K562 (cell line): ENCODE measurements at regions not wholly inside any gene's neighbourhood (a gene's known extent, or its start where the extent isn't known, plus 50 kb on each side); places are given as distances from the start of the nearest gene placed in this dataset.
A peak's percentile ranks its signal among the peaks of the same experiment; 100 is the strongest.

Experiments used
- ATAC-seq: fragments of 200-7000 bp; cut with Tn5 transposase; 3 replicates; pipeline ENCODE4 v1.9.1; 2020; ENCODE audit warnings: moderate library complexity
- BruUV-seq: library from RNA; stranded (reverse); fragments of 400-500 nt; replicated peaks from 2 replicates; lab custom pipeline; 2021; lab: Mats Ljungman, UMichigan
- CTCF ChIA-PET: fragments of 300-600 bp; formaldehyde crosslinking; extraction: SDS; loops from one replicate; lab custom pipeline; 2021; ENCODE audit warnings: low intra/inter-chr PET ratio; lab: Yijun Ruan, JAX
- POLR2A ChIA-PET: fragments of 300-600, 350-650 bp; sonication (Branson Sonifier 250); formaldehyde crosslinking; extraction: SDS; loops from one replicate; lab custom pipeline; 2021; ENCODE audit warnings: antibody characterized with exemption, inconsistent platforms; lab: Yijun Ruan, JAX
- DNase-seq, 4 experiments: peaks; one replicate each; pipeline versions ENCODE4 v3.0.0 to v3.0.0-alpha.2; 2011 to 2018; ENCODE audit warnings: low spot score in 3 of 4, mixed read lengths in 3 of 4; ENCODE audit errors: extremely low read depth in 1 of 4
- FAIRE-seq: peaks from 2 replicates; lab custom pipeline; 2011; peaks lifted over from hg19 to GRCh38; lab: Jason Lieb, UNC
- H2AFZ ChIP-seq: 2 replicates; pipeline ENCODE4 v1.6.0; 2011; ENCODE audit warnings: low read depth, low read length, control low read depth, inconsistent platforms
- H3K27ac ChIP-seq: fragments of 200-600 bp; 3 replicates; pipeline ENCODE4 v1.8.0; 2011; ENCODE audit warnings: low read depth, mild to moderate bottlenecking, control low read depth, inconsistent platforms, low read length, moderate library complexity, mixed read lengths; ENCODE audit errors: extremely low read depth
- H3K27me3 ChIP-seq, 2 experiments: fragments of 300-600 bp in 1 of 2; 2 replicates in 1 of 2; 3 replicates in 1 of 2; pipeline versions ENCODE4 v1.6.0 to v1.8.0; 2011; ENCODE audit warnings: inconsistent platforms in 2 of 2, low read length in 2 of 2, mild to moderate bottlenecking in 1 of 2, mixed read lengths in 1 of 2, moderate library complexity in 1 of 2; ENCODE audit not compliant: control insufficient read depth in 2 of 2, insufficient read depth in 2 of 2
- H3K36me3 ChIP-seq: fragments of 300-600 bp; 3 replicates; pipeline ENCODE4 v1.8.0; 2011; ENCODE audit warnings: mild to moderate bottlenecking, low read length, inconsistent platforms; ENCODE audit not compliant: control insufficient read depth, insufficient read depth
- H3K4me1 ChIP-seq, 2 experiments: fragments of 200-600 bp in 1 of 2; replicated peaks in 1 of 2; 2 replicates in 1 of 2; 3 replicates in 1 of 2; pipeline versions ENCODE4 v1.5.1 to v1.8.0; 2011; ENCODE audit warnings: inconsistent platforms in 2 of 2, low read length in 2 of 2, mild to moderate bottlenecking in 1 of 2, mixed read lengths in 1 of 2, moderate library complexity in 1 of 2; ENCODE audit not compliant: control insufficient read depth in 2 of 2, insufficient read depth in 2 of 2
- H3K4me2 ChIP-seq: 2 replicates; pipeline ENCODE4 v1.6.1; 2011; ENCODE audit warnings: low read length, control low read depth, inconsistent platforms, mixed read lengths; ENCODE audit not compliant: insufficient read depth
- H3K4me3 ChIP-seq: fragments of 200-600 bp; sonication (generic), shearing (Covaris generic); 2 replicates; pipeline ENCODE4 v1.5.1; 2016; ENCODE audit warnings: control low read depth, inconsistent platforms
- H3K79me2 ChIP-seq: fragments of 200-600 bp; 3 replicates; pipeline ENCODE4 v1.8.0; 2011; ENCODE audit warnings: low read length, inconsistent platforms; ENCODE audit not compliant: control insufficient read depth, insufficient read depth
- H3K9ac ChIP-seq, 2 experiments: 2 replicates each; pipeline versions ENCODE4 v1.6.0 to v1.6.1; 2011; ENCODE audit warnings: low read depth in 2 of 2, low read length in 2 of 2, control low read depth in 1 of 2, inconsistent platforms in 1 of 2, mild to moderate bottlenecking in 1 of 2, mixed read lengths in 1 of 2; ENCODE audit not compliant: insufficient read depth in 1 of 2
- H3K9me1 ChIP-seq: one replicate; pipeline ENCODE4 v1.6.0; 2011; ENCODE audit warnings: inconsistent platforms, mild to moderate bottlenecking, low read length, moderate library complexity; ENCODE audit not compliant: control insufficient read depth, insufficient read depth
- H3K9me3 ChIP-seq: replicated peaks from 2 replicates; pipeline ENCODE4 v1.5.1; 2011; ENCODE audit warnings: low read depth, low read length, inconsistent platforms; ENCODE audit not compliant: control insufficient read depth, insufficient read depth
- H4K20me1 ChIP-seq: replicated peaks from 2 replicates; pipeline ENCODE4 v1.6.1; 2011; ENCODE audit warnings: low read length, inconsistent platforms, mixed read lengths; ENCODE audit not compliant: control insufficient read depth, insufficient read depth
- ELK3 ChIP-seq: fragments of 450-650 bp; formaldehyde crosslinking; IDR thresholded peaks from 2 replicates; pipeline ENCODE4 v1.4.0; 2020; ENCODE audit warnings: mild to moderate bottlenecking
- FOXA3 ChIP-seq, 2 experiments: fragments of 450-650 bp in 1 of 2; sonication (generic) in 1 of 2; formaldehyde crosslinking; IDR thresholded peaks in 1 of 2; conservative IDR thresholded peaks in 1 of 2; 2 replicates each; pipeline versions ENCODE4 v1.4.0 to v1.8.0; 2020 to 2022; ENCODE audit warnings: mild to moderate bottlenecking in 2 of 2, missing genetic modification reagents in 1 of 2
- NFE2 ChIP-seq: IDR thresholded peaks from 2 replicates; pipeline ENCODE4 v1.6.1; 2014; ENCODE audit warnings: antibody characterized with exemption, low read depth
- PHF20 ChIP-seq: fragments of 450-650 bp; IDR thresholded peaks from 2 replicates; pipeline ENCODE4 v1.6.1; 2018; ENCODE audit not compliant: partially characterized antibody
- YY1 ChIP-seq, 3 experiments: IDR thresholded peaks; 2 replicates each; pipeline ENCODE4 v1.6.1; 2011; ENCODE audit warnings: low read length in 2 of 3, mild to moderate bottlenecking in 2 of 3, moderate library complexity in 2 of 3, borderline replicate concordance in 1 of 3, control low read depth in 1 of 3, low read depth in 1 of 3; ENCODE audit not compliant: insufficient read depth in 3 of 3, insufficient replicate concordance in 2 of 3, control insufficient read depth in 1 of 3, insufficient read length in 1 of 3; ENCODE audit errors: extremely low read depth in 1 of 3
- WGBS: fragments of 100-300 bp; shearing (Covaris generic); methylation state at CpG from one replicate; pipeline ENCODE4 v1.1.6; 2016; ENCODE audit warnings: low coverage, mixed read lengths; ENCODE audit not compliant: insufficient coverage; ENCODE audit errors: missing lambda C conversion rate; 5-methylcytosine and 5-hydroxymethylcytosine counted together
- in situ Hi-C: fragments of 300-500 bp; cut with MboI; formaldehyde crosslinking; loops from 4 replicates; pipeline ENCODE4 v1.15.0; 2018; ENCODE audit warnings: inconsistent platforms, mixed read lengths
- intact Hi-C: fragments of 100-400 bp; cut with micrococcal nuclease; formaldehyde crosslinking; loops from 2 replicates; pipeline ENCODE4 v1.14.2; 2022

- no peak overlapping the region for H3K27ac ChIP-seq
- H3K9me3 ChIP-seq: no peaks in the 10 kb centered on the region
- no peaks in the 10 kb centered on the region for H3K36me3 ChIP-seq
- no peaks in the 10 kb centered on the region; a peak in 1 of 5 replicates for H3K4me1 ChIP-seq
- BruUV-seq: no TSS peak
- peak; percentile 48; the same call in 2 of the 3 replicates for ATAC-seq
- H2AFZ ChIP-seq: no peak overlapping the region
- CTCF ChIA-PET: no interaction called here
- no peak for TF ChIP-seq YY1 (IDR thresholded peaks at IDR 0.05; ENCODE audit: borderline replicate concordance in 1 of 3, control insufficient read depth in 1 of 3, extremely low read depth in 1 of 3, insufficient read depth in 3 of 3, insufficient read length in 1 of 3, insufficient replicate concordance in 2 of 3, low read depth in 1 of 3, low read length in 2 of 3)
- no peak for TF ChIP-seq ELK3 (CRISPR knock-in tag)
- TF ChIP-seq NFE2: no peak
- no peak for TF ChIP-seq PHF20
- TF ChIP-seq FOXA3 (CRISPR knock-in tag; conservative IDR thresholded peaks at IDR 0.05 in 1 of 2, IDR thresholded peaks at IDR 0.05 in 1 of 2): no peak
- 3% methylated on average over 10 of the region's 10 CpGs for WGBS
- FAIRE-seq: no peak
- no peak overlapping the region for H3K9ac ChIP-seq
- no peaks in the 10 kb centered on the region for H3K9me1 ChIP-seq
- no peaks in the 10 kb centered on the region for H3K27me3 ChIP-seq
- no peaks in the 10 kb centered on the region for H3K79me2 ChIP-seq
- no peaks in the 10 kb centered on the region for H4K20me1 ChIP-seq
- no peak overlapping the region for H3K4me2 ChIP-seq
- POLR2A ChIA-PET: interaction anchor here (0.6 kb wide), 1 partner anchor 188 kb away, joined by 3 read pairs; no protein-coding TSS in a partner anchor
- DNase-seq: no peak
- intact Hi-C loops: no loop called here
- in situ Hi-C loops: no loop called here
- H3K4me3 ChIP-seq: no peak overlapping the region
Observed at GRCh38 chr1:29669158-29669871, 433.0 kb downstream of the PTPRU start.
